ENCODE measurements at regions not wholly inside any gene's neighbourhood (a gene's known extent, or its start where the extent isn't known, plus 50 kb on each side); places are given as distances from the start of the nearest gene placed in this dataset.

- dilution Hi-C loops (cut with MboI; ENCODE audit: extremely low pct_ligation_motif_present, low sequenced_read_pairs), result no loop called here
- TF ChIP-seq CTCF (optimal IDR thresholded peaks at IDR 0.05 in 1 of 3, IDR thresholded peaks at IDR 0.05 in 1 of 3, conservative IDR thresholded peaks at IDR 0.05 in 1 of 3; ENCODE audit: extremely low read depth in 1 of 3, insufficient read depth in 2 of 3, low read length in 3 of 3) (no peak), EZH2 (IDR thresholded peaks at IDR 0.05; ENCODE audit: low read length) (no peak)
Measured at GRCh38 chrX:98407584-98407983, 1523.9 kb downstream of the RPA4 start.

GRCh38 chrX:98409867-98410266 lies 1526.2 kb downstream of the RPA4 start:
- Histone ChIP-seq H4K20me1 (ENCODE audit: control insufficient read depth, extremely low read depth, insufficient read depth, low read length) (no peaks in the 10 kb centered on the region), H3K27me3 (ENCODE audit: control insufficient read depth, extremely low read depth, insufficient read depth, low read length) (no peaks in the 10 kb centered on the region), H3K4me1 (ENCODE audit: control insufficient read depth, extremely low read depth, insufficient read depth, low read length) (no peaks in the 10 kb centered on the region), H3K4me2 (ENCODE audit: control insufficient read depth, extremely low read depth, insufficient read depth, low read depth, low read length) (no peak overlapping the region), H3K9me1 (ENCODE audit: control insufficient read depth, extremely low read depth, insufficient read depth, low read length) (no peaks in the 10 kb centered on the region), H3K36me3 (ENCODE audit: control insufficient read depth in 2 of 2, extremely low read depth in 1 of 2, insufficient read depth in 2 of 2, low read length in 2 of 2) (no peaks in the 10 kb centered on the region), H3K79me2 (ENCODE audit: control insufficient read depth, insufficient read depth, low read length) (no peaks in the 10 kb centered on the region), H3K9me3 (ENCODE audit: control insufficient read depth, low read depth, low read length) (no peaks in the 10 kb centered on the region), H3K27ac (ENCODE audit: control insufficient read depth, insufficient read depth, low read length) (no peak overlapping the region), H3K9ac (ENCODE audit: control insufficient read depth, extremely low read depth, insufficient read depth, low read length) (no peak overlapping the region), H2AFZ (ENCODE audit: control insufficient read depth, low read length) (no peak overlapping the region), H3K4me3 (ENCODE audit: control insufficient read depth in 2 of 3, extremely low read depth in 1 of 3, insufficient read depth in 2 of 3, low read depth in 1 of 3, low read length in 3 of 3) (no peak overlapping the region)
- DNase-seq (ENCODE audit: low read depth, low spot score) (no peak), FAIRE-seq (no peak)
- dilution Hi-C loops (cut with MboI; ENCODE audit: extremely low pct_ligation_motif_present, low sequenced_read_pairs), result no loop called here
- TF ChIP-seq CTCF (optimal IDR thresholded peaks at IDR 0.05 in 1 of 3, IDR thresholded peaks at IDR 0.05 in 1 of 3, conservative IDR thresholded peaks at IDR 0.05 in 1 of 3; ENCODE audit: extremely low read depth in 1 of 3, insufficient read depth in 2 of 3, low read length in 3 of 3) (no peak), EZH2 (IDR thresholded peaks at IDR 0.05; ENCODE audit: low read length) (no peak)

More at GRCh38 chrX:98407584-98407983, 1523.9 kb downstream of the RPA4 start:
- H3K27ac ChIP-seq (ENCODE audit: control insufficient read depth, insufficient read depth, low read length), result no peak overlapping the region
- H3K9ac ChIP-seq (ENCODE audit: control insufficient read depth, extremely low read depth, insufficient read depth, low read length), result no peak overlapping the region
- H3K4me1 ChIP-seq (ENCODE audit: control insufficient read depth, extremely low read depth, insufficient read depth, low read length), result no peaks in the 10 kb centered on the region
- no peaks in the 10 kb centered on the region for H3K36me3 ChIP-seq (ENCODE audit: control insufficient read depth in 2 of 2, extremely low read depth in 1 of 2, insufficient read depth in 2 of 2, low read length in 2 of 2)
- no peaks in the 10 kb centered on the region for H3K9me1 ChIP-seq (ENCODE audit: control insufficient read depth, extremely low read depth, insufficient read depth, low read length)
- no peaks in the 10 kb centered on the region for H3K9me3 ChIP-seq (ENCODE audit: control insufficient read depth, low read depth, low read length)
- no peaks in the 10 kb centered on the region for H4K20me1 ChIP-seq (ENCODE audit: control insufficient read depth, extremely low read depth, insufficient read depth, low read length)
- no peak overlapping the region for H2AFZ ChIP-seq (ENCODE audit: control insufficient read depth, low read length)
- no peak overlapping the region for H3K4me3 ChIP-seq (ENCODE audit: control insufficient read depth in 2 of 3, extremely low read depth in 1 of 3, insufficient read depth in 2 of 3, low read depth in 1 of 3, low read length in 3 of 3)
- no peak overlapping the region for H3K4me2 ChIP-seq (ENCODE audit: control insufficient read depth, extremely low read depth, insufficient read depth, low read depth, low read length)
- H3K79me2 ChIP-seq (ENCODE audit: control insufficient read depth, insufficient read depth, low read length), result no peaks in the 10 kb centered on the region
- DNase-seq (ENCODE audit: low read depth, low spot score) (no peak), FAIRE-seq (no peak)
- no peaks in the 10 kb centered on the region for H3K27me3 ChIP-seq (ENCODE audit: control insufficient read depth, extremely low read depth, insufficient read depth, low read length)

Data from keratinocyte (primary cell).